ENCODE measurements at regions not wholly inside any gene's neighbourhood (a gene's known extent, or its start where the extent isn't known, plus 50 kb on each side); places are given as distances from the start of the nearest gene placed in this dataset.

- intact Hi-C loops (cut with DNase I; ENCODE audit: low total_unique reads) = no loop called here
- no peaks in the 10 kb centered on the region for H3K27me3 ChIP-seq
- H3K36me3 ChIP-seq = no peaks in the 10 kb centered on the region
- no peak for TF ChIP-seq CTCF (IDR thresholded peaks at IDR 0.05)
- peaks cover 0 to 32% (median 18%) of the 10 kb centered on the region in 4 donors for H3K4me1 ChIP-seq
- H3K27ac ChIP-seq = no peak overlapping the region
- DNase-seq = no peak
- H3K4me3 ChIP-seq = no peak overlapping the region
- H3K9me3 ChIP-seq = no peaks in the 10 kb centered on the region
Observed at GRCh38 chr6:167576828-167577503, 249.7 kb upstream of the AFDN start.

- peaks cover 0 to 6% (median 0%) of the 10 kb centered on the region in 3 donors for H3K9me3 ChIP-seq
- TF ChIP-seq CTCF (IDR thresholded peaks at IDR 0.05) = no peak
- H3K27ac ChIP-seq = no peak overlapping the region
- intact Hi-C loops (cut with DNase I; ENCODE audit: low total_unique reads) = no loop called here
- H3K4me1 ChIP-seq = peaks cover 0 to 24% (median 13%) of the 10 kb centered on the region in 4 donors
- no peaks in the 10 kb centered on the region for H3K27me3 ChIP-seq
- H3K4me3 ChIP-seq = no peak overlapping the region
- no peaks in the 10 kb centered on the region for H3K36me3 ChIP-seq
- no peak for DNase-seq
Observed at GRCh38 chr6:167577891-167578361, 248.8 kb upstream of the AFDN start.

GRCh38 chr6:167578371-167578901 is 248.3 kb upstream of the AFDN start:
- H3K4me3 ChIP-seq = no peak overlapping the region
- peaks cover 0 to 11% (median 0%) of the 10 kb centered on the region in 3 donors for H3K9me3 ChIP-seq
- no peak for TF ChIP-seq CTCF (IDR thresholded peaks at IDR 0.05)
- DNase-seq = no peak
- no peak overlapping the region for H3K27ac ChIP-seq
- H3K4me1 ChIP-seq = peaks cover 0 to 19% (median 8%) of the 10 kb centered on the region in 4 donors
- H3K36me3 ChIP-seq = no peaks in the 10 kb centered on the region
- H3K27me3 ChIP-seq = no peaks in the 10 kb centered on the region
- intact Hi-C loops (cut with DNase I; ENCODE audit: low total_unique reads) = no loop called here

- no peak for TF ChIP-seq CTCF (IDR thresholded peaks at IDR 0.05)
- no peak overlapping the region for H3K27ac ChIP-seq
- no peak overlapping the region for H3K4me3 ChIP-seq
- no peaks in the 10 kb centered on the region for H3K27me3 ChIP-seq
- H3K9me3 ChIP-seq = peaks cover 0 to 14% (median 0%) of the 10 kb centered on the region in 3 donors
- no peak for DNase-seq
- H3K36me3 ChIP-seq = no peaks in the 10 kb centered on the region
- intact Hi-C loops (cut with DNase I; ENCODE audit: low total_unique reads) = no loop called here
- peaks cover 0 to 5% (median 0%) of the 10 kb centered on the region in 4 donors for H3K4me1 ChIP-seq
Observed at GRCh38 chr6:167579806-167580618, 246.7 kb upstream of the AFDN start.

GRCh38 chr6:167580619-167580911 is 246.1 kb upstream of the AFDN start:
- TF ChIP-seq CTCF (IDR thresholded peaks at IDR 0.05) = no peak
- no peak overlapping the region for H3K27ac ChIP-seq
- DNase-seq = no peak

More at GRCh38 chr6:167580619-167580911, 246.1 kb upstream of the AFDN start:
- no peaks in the 10 kb centered on the region for H3K36me3 ChIP-seq
- no peak overlapping the region for H3K4me3 ChIP-seq
- no peaks in the 10 kb centered on the region for H3K27me3 ChIP-seq
- intact Hi-C loops (cut with DNase I; ENCODE audit: low total_unique reads) = no loop called here
- peaks cover 0 to 14% (median 0%) of the 10 kb centered on the region in 3 donors for H3K9me3 ChIP-seq
- no peaks in the 10 kb centered on the region for H3K4me1 ChIP-seq
